NCI-H526 treated with DMSO at 0.1 percent for 48 hours (cell line): ENCODE measurements at regions not wholly inside any gene's neighbourhood (a gene's known extent, or its start where the extent isn't known, plus 50 kb on each side); places are given as distances from the start of the nearest gene placed in this dataset.
A peak's percentile ranks its signal among the peaks of the same experiment; 100 is the strongest.
"Not testable (repeated sequence)": the region's sequence is repeated elsewhere in the genome, so short reads cannot be mapped to it uniquely, and the experiment has no call there.

Experiments
- DNase-seq: peaks from one replicate; lab custom pipeline; 2025; lab: John Stamatoyannopoulos, UW

GRCh38 chr6:169101036-169101805 lies 152.4 kb downstream of the THBS2 start:
- DNase-seq: no peak

- no peak for DNase-seq
These were observed 154.0 kb downstream of the THBS2 start for GRCh38 chr6:169099411-169100202.

- not testable (repeated sequence) for DNase-seq
These were observed 155.0 kb downstream of the THBS2 start for GRCh38 chr6:169098651-169099050.

GRCh38 chr6:169098116-169098515 lies 155.5 kb downstream of the THBS2 start:
- DNase-seq: no peak

GRCh38 chr6:169097381-169097959 lies 156.2 kb downstream of the THBS2 start:
- no peak for DNase-seq

- no peak for DNase-seq
These were observed 157.3 kb downstream of the THBS2 start for GRCh38 chr6:169096388-169096787.

GRCh38 chr6:169095153-169095552 lies 158.5 kb downstream of the THBS2 start:
- DNase-seq: no peak

GRCh38 chr6:169094552-169094950 lies 159.1 kb downstream of the THBS2 start:
- no peak for DNase-seq

- no peak for DNase-seq
These were observed 159.7 kb downstream of the THBS2 start for GRCh38 chr6:169093770-169094551.

- no peak for DNase-seq
These were observed 160.5 kb downstream of the THBS2 start for GRCh38 chr6:169093066-169093723.

GRCh38 chr6:169092375-169092774 lies 161.3 kb downstream of the THBS2 start:
- DNase-seq: peak; percentile 32

- not testable (repeated sequence) for DNase-seq
These were observed 163.0 kb downstream of the THBS2 start for GRCh38 chr6:169090514-169091127.

- no peak for DNase-seq
These were observed 164.9 kb downstream of the THBS2 start for GRCh38 chr6:169088762-169089161.

GRCh38 chr6:169087443-169088041 lies 166.1 kb downstream of the THBS2 start:
- DNase-seq: no peak

GRCh38 chr6:169086616-169087015 lies 167.0 kb downstream of the THBS2 start:
- DNase-seq: not testable (repeated sequence)

- no peak for DNase-seq
These were observed 167.6 kb downstream of the THBS2 start for GRCh38 chr6:169086020-169086419.

- no peak for DNase-seq
These were observed 168.2 kb downstream of the THBS2 start for GRCh38 chr6:169085466-169085865.

- not testable (repeated sequence) for DNase-seq
These were observed 169.1 kb downstream of the THBS2 start for GRCh38 chr6:169084557-169084956.

GRCh38 chr6:169084067-169084466 lies 169.6 kb downstream of the THBS2 start:
- no peak for DNase-seq

GRCh38 chr6:169083508-169083874 lies 170.2 kb downstream of the THBS2 start:
- DNase-seq: no peak
